Prostate gland (tissue), 2 donors: ENCODE measurements at regions not wholly inside any gene's neighbourhood (a gene's known extent, or its start where the extent isn't known, plus 50 kb on each side); places are given as distances from the start of the nearest gene placed in this dataset.

Source experiments
- CTCF ChIP-seq, 4 experiments: fragments of 200-600 bp in 2 of 4; fragments of 450-650 bp in 2 of 4; sonication (generic) in 2 of 4; IDR thresholded peaks; 1 replicate in 3 of 4; 2 replicates in 1 of 4; pipeline ENCODE4 v1.5.1; 2016 to 2019; ENCODE audit warnings: antibody characterized with exemption in 4 of 4, mild to moderate bottlenecking in 2 of 4, moderate library complexity in 2 of 4
- POLR2AphosphoS5 ChIP-seq: sonication (generic); formaldehyde crosslinking; IDR thresholded peaks from one replicate; pipeline ENCODE4 v1.6.1; 2017; ENCODE audit warnings: antibody characterized with exemption

GRCh38 chr9:16074963-16075362 is 522.1 kb downstream of the CCDC171 start:
- TF ChIP-seq CTCF (IDR thresholded peaks at IDR 0.05) (no peak), POLR2AphosphoS5 (no peak)
